IMR-90 (cell line): ENCODE measurements at regions not wholly inside any gene's neighbourhood (a gene's known extent, or its start where the extent isn't known, plus 50 kb on each side); places are given as distances from the start of the nearest gene placed in this dataset.

Source experiments
- ATAC-seq: fragments of 200-7000 bp; cut with Tn5 transposase; 2 replicates; pipeline ENCODE4 v1.9.1; 2020; ENCODE audit warnings: low read depth, mild to moderate bottlenecking, moderate library complexity
- BruUV-seq: library from RNA; stranded (reverse); fragments of 400-500 nt; replicated peaks from 2 replicates; lab custom pipeline; 2021; lab: Mats Ljungman, UMichigan
- CTCF ChIA-PET: fragments of 300-600 bp; formaldehyde crosslinking; extraction: SDS; loops from one replicate; lab custom pipeline; 2021; ENCODE audit warnings: antibody characterized with exemption; lab: Yijun Ruan, JAX
- POLR2A ChIA-PET: fragments of 300-600 bp; sonication (Branson Sonifier 250); formaldehyde crosslinking; loops from one replicate; lab custom pipeline; 2022; ENCODE audit warnings: antibody characterized with exemption; ENCODE audit not compliant: unreplicated experiment; lab: Charles Lee
- DNase-seq: peaks from one replicate; pipeline ENCODE4 v3.0.0; 2013
- H2AFZ ChIP-seq: replicated peaks from 2 replicates; pipeline ENCODE3; 2013; ENCODE audit warnings: low read length, mild to moderate bottlenecking; ENCODE audit not compliant: poor library complexity
- H2AK5ac ChIP-seq: 2 replicates; pipeline ENCODE4 v1.6.1; 2013; ENCODE audit warnings: low read depth, low read length, inconsistent platforms
- H2AK9ac ChIP-seq: replicated peaks from 2 replicates; pipeline ENCODE3; 2013; ENCODE audit warnings: mild to moderate bottlenecking, low read depth, low read length, moderate library complexity; ENCODE audit not compliant: poor library complexity
- H2BK120ac ChIP-seq: 2 replicates; pipeline ENCODE4 v1.6.1; 2013; ENCODE audit warnings: low read depth, low read length, inconsistent platforms
- H2BK15ac ChIP-seq: 3 replicates; pipeline ENCODE4 v1.6.1; 2013; ENCODE audit warnings: low read depth, low read length, inconsistent platforms
- H2BK20ac ChIP-seq: 2 replicates; pipeline ENCODE4 v1.6.1; 2013; ENCODE audit warnings: low read depth, mild to moderate bottlenecking, inconsistent platforms, low read length, moderate library complexity
- H2BK5ac ChIP-seq: 2 replicates; pipeline ENCODE4 v1.6.1; 2013; ENCODE audit warnings: mild to moderate bottlenecking, low read depth, low read length, inconsistent platforms; ENCODE audit not compliant: poor library complexity, severe bottlenecking
- H3K14ac ChIP-seq: replicated peaks from 2 replicates; pipeline ENCODE4 v1.6.1; 2013; ENCODE audit warnings: low read depth, low read length, inconsistent platforms
- H3K18ac ChIP-seq: 2 replicates; pipeline ENCODE4 v1.6.1; 2013; ENCODE audit warnings: low read depth, low read length, control low read depth
- H3K23ac ChIP-seq: 2 replicates; pipeline ENCODE4 v1.6.1; 2013; ENCODE audit warnings: low read depth, low read length, inconsistent platforms
- H3K27ac ChIP-seq: 2 replicates; pipeline ENCODE4 v1.5.1; 2013; ENCODE audit warnings: mild to moderate bottlenecking, control low read depth, low read length; ENCODE audit not compliant: insufficient read depth
- H3K27me3 ChIP-seq: 2 replicates; pipeline ENCODE4 v1.6.1; 2013; ENCODE audit warnings: low read length; ENCODE audit not compliant: control insufficient read depth, insufficient read depth
- H3K36me3 ChIP-seq: 2 replicates; pipeline ENCODE4 v1.6.1; 2013; ENCODE audit warnings: low read length, mixed read lengths; ENCODE audit not compliant: control insufficient read depth, insufficient read depth
- H3K4ac ChIP-seq: 2 replicates; pipeline ENCODE4 v1.6.1; 2013; ENCODE audit warnings: low read depth, low read length, inconsistent platforms
- H3K4me1 ChIP-seq: 2 replicates; pipeline ENCODE4 v1.6.1; 2013; ENCODE audit warnings: low read length, mixed read lengths; ENCODE audit not compliant: control insufficient read depth, insufficient read depth
- H3K4me2 ChIP-seq: 2 replicates; pipeline ENCODE4 v1.6.1; 2013; ENCODE audit warnings: low read depth, mild to moderate bottlenecking, control low read depth, low read length, moderate library complexity
- H3K4me3 ChIP-seq: 2 replicates; pipeline ENCODE4 v1.5.1; 2013; ENCODE audit warnings: low read depth, mild to moderate bottlenecking, control low read depth, low read length, moderate library complexity; ENCODE audit not compliant: insufficient read depth
- H3K56ac ChIP-seq: 2 replicates; pipeline ENCODE4 v1.6.1; 2013; ENCODE audit warnings: low read length, inconsistent platforms; ENCODE audit not compliant: insufficient read depth; ENCODE audit errors: extremely low read depth
- H3K79me1 ChIP-seq, 2 experiments: 2 replicates each; pipeline ENCODE4 v1.6.1; 2013; ENCODE audit warnings: low read length in 2 of 2, inconsistent platforms in 1 of 2, low read depth in 1 of 2
- H3K9ac ChIP-seq: 2 replicates; pipeline ENCODE4 v1.6.1; 2013; ENCODE audit warnings: low read depth, low read length, control low read depth
- H3K9me1 ChIP-seq: 2 replicates; pipeline ENCODE4 v1.6.1; 2013; ENCODE audit warnings: low read length, inconsistent platforms; ENCODE audit not compliant: insufficient read depth
- H3K9me3 ChIP-seq: 2 replicates; pipeline ENCODE4 v1.6.1; 2013; ENCODE audit warnings: low read length; ENCODE audit not compliant: control insufficient read depth, insufficient read depth
- H4K20me1 ChIP-seq: 2 replicates; pipeline ENCODE4 v1.6.1; 2013; ENCODE audit warnings: low read length, inconsistent platforms; ENCODE audit not compliant: insufficient read depth
- H4K5ac ChIP-seq: 2 replicates; pipeline ENCODE4 v1.6.1; 2013; ENCODE audit warnings: mild to moderate bottlenecking, low read depth, low read length, control low read depth
- H4K8ac ChIP-seq, 2 experiments: 2 replicates each; pipeline ENCODE4 v1.6.1; 2013; ENCODE audit warnings: low read depth in 2 of 2, low read length in 2 of 2, control low read depth in 1 of 2, inconsistent platforms in 1 of 2
- H4K91ac ChIP-seq: 2 replicates; pipeline ENCODE4 v1.6.1; 2013; ENCODE audit warnings: low read depth, low read length, inconsistent platforms; ENCODE audit not compliant: insufficient read depth
- CHD1 ChIP-seq: IDR thresholded peaks from 2 replicates; pipeline ENCODE4 v1.6.1; 2012; ENCODE audit warnings: low read depth, low read length, improper control_type of control experiment
- MAFK ChIP-seq: IDR thresholded peaks from 2 replicates; pipeline ENCODE4 v1.6.1; 2012; ENCODE audit warnings: low read depth, low read length, improper control_type of control experiment
- POLR2A ChIP-seq: IDR thresholded peaks from 2 replicates; pipeline ENCODE4 v1.6.1; 2012; ENCODE audit warnings: mild to moderate bottlenecking, low read depth, low read length
- WGBS, 2 experiments: methylation state at CpG; one replicate each; pipeline versions ENCODE4 v1.1.5 to v1.1.7; 2013; ENCODE audit warnings: missing lambda C conversion rate in 2 of 2; ENCODE audit not compliant: insufficient read length in 1 of 2; ENCODE audit errors: extremely low coverage in 2 of 2; 5-methylcytosine and 5-hydroxymethylcytosine counted together
- dilution Hi-C: fragments of 300-500 bp; cut with HindIII; formaldehyde crosslinking; loops from one replicate; pipeline ENCODE4 v1.14.3; 2018; ENCODE audit warnings: low sequenced_read_pairs; ENCODE audit not compliant: unreplicated experiment
- in situ Hi-C: fragments of 300-500 bp; cut with MboI; formaldehyde crosslinking; loops from 3 replicates; pipeline ENCODE4 v1.14.3; 2019; ENCODE audit warnings: low sequenced_read_pairs, inconsistent platforms, mixed read lengths
- intact Hi-C: fragments of 100-400 bp; cut with micrococcal nuclease; formaldehyde crosslinking; loops from 2 replicates; pipeline ENCODE4 v1.10.0; 2022
- TF ChIP-seq, protein P1 (sequence below): fragments of 150-350 bp; IDR thresholded peaks from 2 replicates; pipeline ENCODE4 v1.6.1; 2017; ENCODE audit warnings: mild to moderate bottlenecking, antibody characterized with exemption, low read length, low read depth

DNA sequence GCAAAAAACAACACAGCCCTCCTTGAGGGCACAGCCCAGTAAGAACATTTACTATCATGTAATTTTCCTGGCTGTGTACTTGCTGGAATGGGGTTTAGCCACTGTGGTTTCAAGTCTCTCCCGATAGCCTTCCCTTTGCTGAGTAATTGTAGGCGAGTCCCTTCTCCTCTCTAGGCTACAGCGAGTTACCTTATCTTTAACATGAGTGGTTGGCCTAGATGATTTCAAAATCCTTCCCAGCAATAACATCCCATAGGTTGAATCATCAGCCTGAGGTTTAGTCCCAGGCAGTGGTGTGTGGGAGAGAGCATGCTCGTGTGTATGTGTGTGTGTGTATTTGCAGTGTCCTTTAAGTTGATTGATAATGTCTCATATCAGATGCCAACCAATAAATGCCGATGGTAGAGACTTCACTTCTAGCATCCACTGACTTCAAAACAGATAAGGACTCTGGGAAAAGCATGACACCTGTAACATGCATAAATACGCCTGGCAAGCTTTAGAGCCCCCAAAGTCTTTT, 142.9 kb upstream of the ZMIZ1 start (continued):
- TF ChIP-seq CHD1 (no peak), MAFK (no peak)

DNA sequence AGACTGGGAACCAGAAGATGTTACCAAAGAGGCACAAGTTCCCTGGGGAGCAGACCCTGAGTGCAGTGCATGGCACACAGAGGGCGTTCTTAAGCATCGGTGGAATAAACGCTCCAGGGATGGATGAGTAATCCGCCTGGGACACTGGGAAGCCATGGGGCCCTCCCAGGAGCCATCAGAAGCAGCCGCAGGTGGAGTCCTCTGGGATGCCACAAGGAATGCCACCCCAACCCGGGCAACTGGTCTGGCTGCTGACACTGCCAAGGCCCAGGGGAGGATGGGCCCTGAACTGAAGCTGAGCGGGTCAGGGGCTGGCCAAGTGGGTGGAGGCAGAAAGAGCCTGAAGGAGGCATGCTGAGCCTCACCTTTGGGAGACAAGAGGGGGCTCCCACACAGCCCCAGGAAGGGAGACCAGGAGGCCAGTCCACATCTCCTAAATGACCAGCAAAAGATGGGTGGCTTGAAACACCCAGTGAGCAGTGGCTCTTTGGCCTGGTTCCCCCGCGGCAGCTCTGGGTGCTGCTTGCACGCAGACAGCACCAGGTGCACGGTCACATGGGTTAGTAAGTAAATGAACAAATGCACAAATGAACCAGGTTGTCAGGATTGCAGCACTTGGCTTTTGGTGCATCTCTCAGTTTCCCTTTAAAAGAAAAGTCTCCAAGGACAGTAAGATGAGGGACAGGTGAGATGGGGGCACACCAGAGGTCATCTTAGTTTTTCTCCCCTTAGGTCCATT, 141.3 kb upstream of the ZMIZ1 start:
- H4K8ac ChIP-seq = no peak overlapping the region
- no peak overlapping the region for H3K56ac ChIP-seq
- H4K91ac ChIP-seq = no peak overlapping the region
- H2BK15ac ChIP-seq = no peak overlapping the region
- H3K9ac ChIP-seq = no peak overlapping the region
- H2AK9ac ChIP-seq = no peak overlapping the region
- H3K14ac ChIP-seq = no peak overlapping the region
- H2AFZ ChIP-seq = no peak overlapping the region
- H2BK20ac ChIP-seq = no peak overlapping the region
- H2BK5ac ChIP-seq = no peak overlapping the region
- dilution Hi-C loops (no loop called here), intact Hi-C loops (no loop called here), in situ Hi-C loops (no loop called here)
- peaks cover 6% of the 10 kb centered on the region; the same call in 1 of the 2 replicates for H4K20me1 ChIP-seq
- no peak overlapping the region for H2AK5ac ChIP-seq
- no peak overlapping the region for H3K4ac ChIP-seq
- H3K9me3 ChIP-seq = no peaks in the 10 kb centered on the region
- WGBS, 2 experiments = 96% methylated on average over 6 of the region's 11 CpGs; no CpG with 5 or more reads in 1 of the 2 experiments
- H3K4me1 ChIP-seq = peaks cover 19% of the 10 kb centered on the region
- no peaks in the 10 kb centered on the region for H3K36me3 ChIP-seq
- no TSS peak for BruUV-seq
- H3K18ac ChIP-seq = no peak overlapping the region
- no peak overlapping the region for H3K27ac ChIP-seq
- H3K4me2 ChIP-seq = no peak overlapping the region
- POLR2A ChIA-PET = no interaction called here
- H3K4me3 ChIP-seq = no peak overlapping the region
- H2BK120ac ChIP-seq = no peak overlapping the region
- H3K79me1 ChIP-seq = no peaks in the 10 kb centered on the region
- H3K27me3 ChIP-seq = peaks cover under 1% of the 10 kb centered on the region; the same call in 1 of the 2 replicates
- DNase-seq (no peak), ATAC-seq (no peak)
- CTCF ChIA-PET = no interaction called here
- TF ChIP-seq, protein P1, sequence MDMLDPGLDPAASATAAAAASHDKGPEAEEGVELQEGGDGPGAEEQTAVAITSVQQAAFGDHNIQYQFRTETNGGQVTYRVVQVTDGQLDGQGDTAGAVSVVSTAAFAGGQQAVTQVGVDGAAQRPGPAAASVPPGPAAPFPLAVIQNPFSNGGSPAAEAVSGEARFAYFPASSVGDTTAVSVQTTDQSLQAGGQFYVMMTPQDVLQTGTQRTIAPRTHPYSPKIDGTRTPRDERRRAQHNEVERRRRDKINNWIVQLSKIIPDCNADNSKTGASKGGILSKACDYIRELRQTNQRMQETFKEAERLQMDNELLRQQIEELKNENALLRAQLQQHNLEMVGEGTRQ = no peak
- TF ChIP-seq MAFK (no peak), POLR2A (no peak)
- peaks cover 18% of the 10 kb centered on the region for H3K9me1 ChIP-seq
- H4K5ac ChIP-seq = no peak overlapping the region
- no peak overlapping the region for H3K23ac ChIP-seq
